Eye (tissue), 1 donor: ENCODE measurements at regions not wholly inside any gene's neighbourhood (a gene's known extent, or its start where the extent isn't known, plus 50 kb on each side); places are given as distances from the start of the nearest gene placed in this dataset.
"Not testable (repeated sequence)": the region's sequence is repeated elsewhere in the genome, so short reads cannot be mapped to it uniquely, and the experiment has no call there.

Source experiments
- DNase-seq: peaks from one replicate; pipeline ENCODE4 v3.0.0-alpha.2; 2015

DNA sequence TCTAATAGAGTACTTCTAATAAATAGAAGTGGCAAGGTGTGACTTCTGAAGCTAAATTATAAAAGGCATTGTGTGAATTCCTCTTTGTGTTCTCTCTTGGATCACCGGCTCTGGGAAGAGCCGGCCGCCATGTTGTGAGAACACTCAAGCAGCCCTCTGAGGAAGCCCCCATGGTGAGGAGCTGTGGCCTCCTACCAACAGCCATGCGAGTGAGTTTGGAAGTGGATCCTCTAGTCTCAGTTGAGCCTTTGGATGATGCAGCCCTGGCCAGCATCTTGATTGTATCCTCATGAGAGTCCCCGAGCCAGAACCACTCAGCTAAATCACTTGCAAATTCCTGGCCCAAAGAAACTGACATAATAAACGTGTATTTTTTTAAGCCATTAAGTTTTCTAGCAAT, 94.5 kb upstream of the CARD11 start:
- no peak for DNase-seq

DNA sequence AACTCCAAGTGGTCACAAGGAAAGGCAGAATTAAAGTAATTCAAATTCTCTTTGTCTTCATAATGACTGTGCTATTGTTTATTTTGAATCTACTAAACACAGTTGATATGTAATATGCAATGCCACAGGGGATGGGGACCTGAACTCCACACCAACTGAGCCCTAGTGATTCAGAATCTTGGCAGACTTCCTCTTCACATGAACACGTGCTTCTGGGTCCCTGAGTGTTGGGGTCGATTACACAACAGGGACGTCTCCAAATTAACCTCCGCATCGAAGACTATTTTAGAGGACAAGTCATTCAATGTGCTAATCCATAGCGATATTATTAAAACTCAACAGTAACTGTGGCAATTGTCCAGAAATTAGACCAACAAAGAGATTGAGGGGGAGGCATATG, 95.3 kb upstream of the CARD11 start:
- DNase-seq: no peak

DNA sequence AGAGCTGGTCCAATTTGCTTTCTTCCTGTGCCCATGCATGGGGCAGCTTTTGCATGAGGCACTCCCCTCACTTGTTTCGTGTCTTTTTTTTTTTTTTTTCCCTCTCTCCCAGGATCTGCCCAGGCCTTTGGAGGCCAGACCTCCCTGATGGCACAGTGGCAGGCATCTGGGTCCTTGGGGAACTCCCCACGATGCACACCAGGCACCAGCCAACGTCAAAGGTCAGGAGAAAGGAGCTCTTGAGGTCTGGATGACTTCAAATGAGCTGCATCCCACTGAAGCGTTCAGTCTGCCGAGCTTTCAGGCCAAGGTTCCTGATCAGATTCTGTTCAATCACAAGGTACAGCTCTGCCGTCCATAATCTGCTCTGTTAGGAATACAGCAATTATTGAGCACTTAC, 97.2 kb upstream of the CARD11 start:
- DNase-seq: no peak

DNA sequence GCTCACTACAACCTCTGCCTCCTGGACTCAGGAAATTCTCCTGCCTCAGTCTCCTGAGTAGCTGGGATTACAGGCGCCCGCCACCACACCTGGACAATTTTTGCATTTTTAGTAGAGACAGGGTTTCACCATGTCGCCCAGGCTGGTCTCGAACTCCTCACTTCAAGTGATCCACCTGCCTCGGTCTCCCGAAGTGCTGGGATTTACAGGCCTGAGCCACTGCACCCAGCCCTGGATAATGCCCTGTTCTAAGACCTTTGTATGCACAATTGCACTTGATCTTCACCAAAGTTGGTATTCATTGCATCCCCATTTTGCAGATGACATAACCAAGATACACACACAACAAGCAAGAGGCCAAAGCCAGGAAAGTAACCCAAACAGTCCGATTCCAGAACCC, 97.7 kb upstream of the CARD11 start:
- DNase-seq: no peak

DNA sequence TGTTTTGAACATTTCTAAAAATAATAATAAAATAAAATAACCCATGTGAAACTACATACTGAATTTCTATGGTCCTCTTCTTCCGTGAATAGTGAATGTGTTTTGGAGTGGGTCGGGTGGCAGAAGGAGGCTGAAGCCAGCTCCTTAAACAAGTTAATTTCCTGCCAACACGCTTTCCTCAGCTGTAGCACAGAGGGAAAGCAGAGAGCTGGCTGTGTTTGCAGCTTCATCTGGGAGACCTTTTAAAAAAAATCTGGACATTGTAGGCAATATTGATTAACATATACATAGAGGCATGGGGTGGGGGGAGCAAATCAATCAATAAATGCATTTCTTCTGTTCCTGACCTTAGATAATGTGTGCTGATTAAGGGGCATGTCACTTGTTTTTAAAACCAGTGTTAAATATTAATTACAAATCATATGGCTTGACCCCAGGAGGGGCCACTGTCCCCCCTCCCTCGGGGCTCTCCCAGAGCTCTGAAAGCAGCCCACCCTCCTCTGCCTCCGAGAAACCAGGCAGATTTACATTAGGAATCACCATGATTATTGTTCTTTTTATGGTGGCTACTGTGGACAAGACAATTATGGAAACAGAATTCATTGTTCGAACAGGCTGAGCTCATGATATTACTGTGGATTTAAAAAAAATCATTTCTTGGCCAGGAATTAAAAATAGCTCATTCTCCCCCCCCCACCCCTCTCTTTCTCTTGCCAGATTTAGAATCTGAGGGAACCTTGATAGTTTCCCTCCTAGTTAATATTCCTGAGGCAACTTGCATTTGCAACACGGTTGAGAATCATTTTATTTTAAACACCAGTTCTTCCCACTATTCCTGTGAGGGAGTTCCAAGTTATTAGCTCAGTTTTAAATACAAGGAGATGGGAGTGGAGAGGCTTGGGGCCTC, 100.5 kb upstream of the CARD11 start:
- peak; percentile 37 for DNase-seq

DNA sequence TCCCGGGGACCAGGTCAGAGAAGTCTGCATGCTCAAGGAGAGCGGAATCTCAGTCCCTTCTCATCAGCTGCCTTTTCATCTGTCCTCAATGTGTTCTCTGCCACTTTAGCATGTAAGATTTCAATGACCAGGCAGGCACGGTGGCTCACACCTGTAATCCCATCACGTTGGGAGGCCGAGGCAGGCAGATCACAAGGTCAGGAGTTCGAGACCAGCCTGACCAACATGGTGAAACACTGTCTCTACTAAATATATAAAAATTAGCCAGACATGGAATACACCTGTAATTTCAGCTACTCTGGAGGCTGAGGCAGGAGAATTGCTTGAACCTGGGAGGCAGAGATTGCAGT, 101.1 kb upstream of the CARD11 start:
- DNase-seq: not testable (repeated sequence)

DNA sequence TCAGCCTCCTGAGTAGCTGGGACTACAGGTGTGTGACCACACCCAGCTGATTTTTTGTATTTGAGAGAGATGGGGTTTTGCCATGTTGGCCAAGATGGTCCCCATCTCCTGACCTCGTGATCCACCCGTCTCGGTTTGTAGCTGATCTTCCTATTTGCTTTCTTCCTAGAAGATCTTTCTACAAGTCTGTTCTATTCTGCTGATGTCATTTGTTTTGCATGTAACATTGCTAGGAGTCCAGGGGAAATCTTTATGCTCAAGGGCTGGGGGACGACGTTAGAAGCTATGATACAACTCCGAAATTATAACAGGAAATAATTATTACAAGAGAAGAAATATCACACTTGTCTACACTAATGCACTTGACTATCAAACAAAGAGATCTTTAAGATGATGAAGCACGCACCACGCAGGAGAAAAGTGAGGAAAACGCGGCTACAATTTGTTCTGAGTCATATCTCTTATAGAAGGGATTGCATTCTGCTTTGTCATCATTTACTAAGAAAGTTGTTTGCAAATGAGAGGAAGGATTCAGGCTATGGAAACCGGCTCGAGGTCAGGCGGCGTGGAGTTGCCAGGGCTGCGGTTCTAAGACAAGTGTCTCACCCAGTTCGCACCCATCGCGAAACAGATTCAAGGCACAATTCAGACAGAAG, 103.0 kb upstream of the CARD11 start:
- DNase-seq: no peak

DNA sequence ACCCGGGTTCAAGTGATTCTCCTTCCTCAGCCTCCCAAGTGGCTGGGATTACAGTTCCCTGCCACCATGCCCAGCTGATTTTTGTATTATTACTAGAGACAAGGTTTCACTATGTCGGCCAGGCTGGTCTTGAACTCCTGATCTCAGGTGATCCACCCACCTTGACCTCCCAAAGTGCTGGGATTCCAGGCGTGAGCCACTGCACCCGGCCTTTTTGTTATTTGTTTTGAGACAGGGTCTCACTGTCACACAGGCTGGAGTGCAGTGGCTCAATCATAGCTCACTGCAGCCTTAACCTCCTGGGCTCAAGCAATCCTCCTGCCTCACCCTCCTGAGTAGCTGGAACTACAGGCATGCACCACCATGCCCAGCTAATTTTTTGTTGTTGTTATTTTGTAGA, 104.8 kb upstream of the CARD11 start:
- not testable (repeated sequence) for DNase-seq

DNA sequence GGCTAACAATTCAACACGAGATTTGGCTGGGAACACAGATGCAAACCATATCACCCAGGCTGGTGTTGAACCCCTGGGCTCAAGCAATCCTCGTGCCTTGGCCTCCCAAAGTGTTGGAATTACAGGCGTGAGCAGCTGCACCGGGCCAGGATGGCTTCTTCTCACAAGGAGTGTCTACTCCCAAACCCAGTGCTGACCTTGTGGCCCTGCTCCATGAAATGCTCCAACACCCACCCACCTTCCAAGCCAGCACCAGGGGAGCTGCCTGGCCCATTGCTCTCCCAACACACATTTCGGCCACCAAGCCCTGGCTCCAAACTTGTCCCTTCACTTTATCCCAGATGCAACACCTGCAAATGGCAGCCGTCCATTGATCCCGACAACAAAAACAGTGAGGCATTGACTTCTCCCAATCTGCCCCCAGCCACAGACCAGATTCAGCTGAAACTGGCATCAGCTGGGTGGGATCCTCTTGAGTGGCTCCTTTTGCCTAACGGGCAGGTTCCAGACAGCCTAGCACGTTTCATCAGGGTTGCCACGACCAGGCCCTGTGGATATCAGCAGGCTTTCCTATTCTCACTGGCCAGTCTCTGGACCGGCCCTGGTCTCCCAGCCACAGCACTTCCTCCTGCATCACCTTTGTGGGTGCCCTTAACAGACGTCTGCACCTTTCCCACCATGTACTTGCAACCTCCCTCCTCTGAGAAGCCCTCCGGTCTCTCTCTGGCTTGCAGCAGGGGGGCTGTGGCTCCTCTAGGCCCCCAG, 105.7 kb upstream of the CARD11 start:
- DNase-seq: no peak

DNA sequence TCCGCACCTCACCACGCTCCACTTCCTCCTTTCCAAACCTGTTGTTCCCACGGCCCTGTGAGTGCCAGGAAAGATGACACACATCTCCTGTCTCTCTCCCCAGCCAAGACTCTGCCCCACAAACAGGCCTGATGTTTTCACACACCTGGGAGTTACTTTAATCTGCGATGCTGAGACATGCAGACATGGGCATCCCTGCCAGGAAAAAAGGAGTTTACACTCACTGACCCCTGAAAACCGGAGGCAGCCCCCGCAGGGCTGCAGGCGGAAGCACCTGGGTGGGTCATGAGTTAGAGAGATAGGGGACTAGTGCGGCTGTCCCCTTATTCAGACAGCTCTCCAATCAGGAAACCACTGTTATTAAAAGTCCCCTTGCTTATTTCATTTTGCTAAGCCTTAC, 106.4 kb upstream of the CARD11 start:
- DNase-seq: no peak

DNA sequence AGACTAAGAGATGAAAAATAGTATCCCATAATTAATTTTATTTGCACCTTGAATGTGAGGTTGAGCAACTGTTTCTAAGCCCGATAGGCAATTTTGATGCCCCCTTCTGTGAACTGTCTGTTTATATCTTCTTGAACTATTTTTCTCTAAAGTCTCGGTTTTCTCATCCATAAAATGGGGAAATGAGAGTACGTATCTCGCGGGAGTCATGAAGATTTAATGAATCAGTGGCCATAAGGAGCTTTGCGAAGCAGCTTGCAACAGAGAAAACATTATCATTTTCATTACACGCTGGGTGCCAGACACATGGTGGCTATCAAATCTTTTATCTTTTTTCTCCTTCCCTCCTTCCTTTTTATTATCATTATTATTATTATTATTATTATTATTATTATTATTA, 108.1 kb upstream of the CARD11 start:
- no peak for DNase-seq

DNA sequence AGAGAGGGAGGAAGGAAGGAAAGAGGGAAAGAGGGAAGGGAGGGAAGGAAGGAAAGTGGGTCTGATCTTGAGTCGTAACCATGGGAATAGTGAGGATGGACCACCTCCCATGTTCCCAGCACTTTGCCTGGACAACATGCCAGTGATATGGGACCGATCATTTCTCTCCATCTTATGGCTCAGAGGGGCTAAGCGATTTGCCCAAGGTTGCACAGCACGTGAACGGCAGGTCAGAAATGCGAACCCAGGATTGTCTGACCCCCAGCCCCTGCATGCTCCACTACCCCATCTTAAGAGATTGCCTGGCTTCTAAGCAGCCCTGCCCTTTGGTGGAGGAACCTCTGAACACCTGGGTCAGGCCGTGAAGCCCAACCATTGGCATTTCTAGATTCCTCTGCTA, 109.0 kb upstream of the CARD11 start:
- DNase-seq: no peak

DNA sequence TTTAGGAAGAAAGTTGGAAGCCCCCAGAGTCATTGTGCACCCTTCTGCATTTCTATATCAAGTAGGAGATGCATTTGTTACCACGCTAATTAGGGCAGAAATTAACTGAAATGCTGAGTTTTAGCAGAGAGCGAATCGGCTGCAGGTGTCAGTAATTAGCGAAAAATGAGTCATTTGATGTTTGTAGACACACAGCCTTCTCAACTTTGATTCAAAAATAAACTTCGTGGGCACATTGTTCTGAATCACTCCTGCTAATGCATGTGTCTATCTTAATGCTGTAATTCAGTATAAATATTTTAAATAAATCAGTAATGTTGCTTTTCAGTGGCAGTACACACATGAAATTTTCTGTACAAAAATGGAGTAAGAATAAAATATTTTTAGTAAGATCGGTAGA, 109.5 kb upstream of the CARD11 start:
- DNase-seq: no peak

DNA sequence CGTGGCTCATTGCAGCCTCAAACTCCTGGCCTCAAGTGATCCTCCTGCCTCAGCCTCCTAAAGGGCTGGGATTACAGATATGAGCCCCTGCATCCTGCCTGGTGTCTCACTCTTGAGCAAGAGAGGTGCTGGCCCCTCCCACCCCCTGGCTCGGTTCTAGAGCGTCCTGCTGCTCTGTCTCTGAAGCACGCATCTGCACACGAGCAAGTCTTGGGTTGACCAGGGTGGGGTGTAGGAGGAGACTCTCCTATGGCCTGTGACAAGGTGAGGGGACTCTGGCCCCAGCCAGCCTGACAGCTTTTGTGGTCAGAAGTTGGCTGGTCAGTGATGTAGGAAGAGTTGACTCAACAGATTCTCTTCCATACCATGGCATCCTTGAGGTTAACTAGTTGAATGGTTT, 110.7 kb upstream of the CARD11 start:
- no peak for DNase-seq

DNA sequence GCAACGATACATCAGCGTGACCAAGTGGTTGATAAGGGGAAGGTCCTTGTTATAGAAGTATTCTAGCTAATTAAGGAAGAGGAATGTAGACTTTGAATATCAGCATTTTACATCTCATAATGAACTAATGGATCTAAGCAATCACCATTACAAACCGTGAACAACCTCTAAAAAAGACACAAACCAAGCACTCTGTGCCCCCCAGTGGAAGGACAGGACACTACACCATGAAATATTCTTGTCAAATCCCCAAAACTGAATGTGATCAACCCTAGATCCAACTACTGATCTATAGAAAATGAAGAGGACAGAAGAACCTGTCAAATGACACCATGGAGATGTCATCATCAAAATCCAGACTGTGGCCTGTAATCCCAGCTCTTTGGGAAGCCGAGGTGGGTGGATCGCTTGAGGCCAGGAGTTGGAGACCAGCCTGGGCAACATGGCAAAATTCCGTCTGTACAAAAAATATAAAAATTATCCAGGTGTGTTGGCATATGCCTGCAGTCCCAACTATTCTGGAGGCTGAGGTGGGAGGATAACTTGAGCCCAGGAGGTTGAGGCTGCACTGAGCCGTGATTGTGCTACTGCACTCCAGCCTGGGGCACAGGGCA, 111.3 kb upstream of the CARD11 start:
- DNase-seq: peak; percentile 49

DNA sequence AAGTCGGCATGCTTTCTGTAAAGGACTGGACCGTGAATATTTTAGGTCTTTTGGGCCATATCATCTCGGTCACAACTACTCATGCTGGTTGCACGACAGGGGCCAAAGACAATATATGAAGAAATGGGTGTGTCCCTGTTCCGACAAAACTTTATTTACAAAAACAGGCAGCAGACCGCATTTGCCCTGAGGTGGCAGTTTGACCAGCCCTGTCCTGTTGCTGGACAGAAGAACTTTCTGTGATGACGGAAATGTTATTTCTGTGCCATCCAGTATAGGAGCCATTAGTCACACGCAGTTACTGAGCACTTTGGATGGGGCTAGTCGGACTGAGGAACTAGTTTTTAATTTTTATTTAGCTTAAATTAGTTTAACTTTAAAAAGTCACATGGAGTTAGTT, 112.8 kb upstream of the CARD11 start:
- DNase-seq: no peak

DNA sequence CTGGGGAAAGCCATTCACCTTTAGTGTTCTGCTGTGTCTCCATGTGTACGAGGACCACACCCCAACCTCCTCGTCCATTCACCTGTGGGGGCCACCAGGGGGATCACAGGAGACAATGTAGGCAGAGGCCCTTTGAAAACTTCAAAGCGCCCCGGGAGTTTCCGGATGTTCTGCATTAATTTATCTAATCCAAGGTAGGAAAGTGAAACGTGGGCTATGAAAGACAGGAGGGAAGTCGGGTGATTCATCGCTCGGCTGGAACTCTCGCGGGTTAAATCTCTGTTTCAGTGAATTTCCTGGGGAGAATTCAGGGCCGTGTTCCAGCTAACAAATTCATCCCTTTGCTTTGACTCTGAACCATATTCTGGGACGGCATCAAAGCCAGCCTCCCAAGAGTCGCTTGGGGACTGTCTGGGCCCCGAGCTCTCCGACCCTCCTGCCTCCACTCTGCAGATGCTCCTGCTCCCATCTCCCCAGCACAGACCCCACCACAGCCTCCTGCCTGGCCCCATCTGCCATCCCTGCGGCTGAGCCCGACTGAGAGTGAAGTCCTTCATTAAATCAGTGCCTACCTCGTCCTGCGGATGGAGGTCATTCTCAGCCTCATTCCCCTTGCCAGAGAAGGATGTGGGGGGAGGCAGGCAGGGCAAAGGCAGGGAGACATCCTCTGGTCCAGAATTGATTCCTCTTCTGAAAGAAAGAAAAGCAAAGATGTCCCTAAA, 114.1 kb upstream of the CARD11 start:
- DNase-seq: no peak

DNA sequence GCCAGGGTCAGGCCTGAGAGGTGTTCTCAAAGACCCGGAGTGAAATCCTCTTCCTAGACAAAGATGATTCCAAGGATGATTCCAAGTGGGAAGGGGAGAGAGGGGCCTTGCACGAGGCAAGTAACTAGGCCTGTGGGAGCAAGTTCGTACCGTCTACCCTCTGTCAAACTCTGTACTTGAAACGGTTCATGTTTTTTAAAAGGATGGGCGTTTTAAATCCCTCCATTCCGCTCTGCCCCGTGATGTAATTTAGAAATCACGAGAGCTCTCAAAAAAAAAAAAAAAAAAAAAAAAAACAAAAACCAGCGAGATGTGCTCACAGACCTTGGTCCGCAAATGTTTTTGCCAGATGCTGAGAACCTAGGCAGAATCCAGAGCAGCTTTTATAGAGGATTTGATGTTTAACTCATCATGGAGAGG, 114.7 kb upstream of the CARD11 start:
- DNase-seq: no peak

DNA sequence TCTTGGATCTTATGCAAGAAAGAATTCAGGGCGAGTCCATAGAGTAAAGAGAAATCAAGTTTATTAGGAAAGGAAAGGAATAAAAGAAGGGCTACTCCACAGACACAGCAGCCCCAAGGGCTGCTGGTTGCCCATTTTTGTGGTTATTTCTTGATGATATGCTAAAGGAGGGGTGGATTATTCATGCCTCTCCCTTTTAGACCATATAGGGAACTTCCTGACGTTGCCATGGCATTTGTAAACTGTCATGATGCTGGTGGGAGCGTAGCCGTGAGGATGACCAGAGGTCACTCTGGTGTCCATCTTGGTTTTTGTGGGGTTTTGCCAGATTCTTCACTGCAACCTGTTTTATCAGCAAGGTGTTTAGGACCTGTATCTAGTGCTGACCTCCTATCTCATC, 115.4 kb upstream of the CARD11 start:
- no peak for DNase-seq

DNA sequence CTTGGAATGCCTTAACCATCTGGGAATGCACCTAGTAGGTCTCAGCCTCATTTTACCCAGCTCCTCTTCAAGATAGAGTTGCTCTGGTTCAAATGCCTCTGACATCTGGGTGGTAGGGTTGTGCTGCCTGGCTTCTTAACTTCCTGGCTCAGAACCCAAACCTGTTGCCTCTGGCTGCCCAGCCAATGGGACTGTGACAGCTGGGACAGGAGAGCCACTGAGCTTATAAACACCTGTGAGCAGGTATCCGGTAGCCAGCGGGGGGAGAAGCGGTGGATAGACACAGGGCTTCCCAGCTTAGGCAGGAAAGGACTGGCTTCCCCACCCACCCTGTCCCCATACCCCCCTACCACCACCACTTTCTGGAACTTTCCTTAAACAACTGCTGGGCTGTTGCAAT, 115.8 kb upstream of the CARD11 start:
- no peak for DNase-seq

DNA sequence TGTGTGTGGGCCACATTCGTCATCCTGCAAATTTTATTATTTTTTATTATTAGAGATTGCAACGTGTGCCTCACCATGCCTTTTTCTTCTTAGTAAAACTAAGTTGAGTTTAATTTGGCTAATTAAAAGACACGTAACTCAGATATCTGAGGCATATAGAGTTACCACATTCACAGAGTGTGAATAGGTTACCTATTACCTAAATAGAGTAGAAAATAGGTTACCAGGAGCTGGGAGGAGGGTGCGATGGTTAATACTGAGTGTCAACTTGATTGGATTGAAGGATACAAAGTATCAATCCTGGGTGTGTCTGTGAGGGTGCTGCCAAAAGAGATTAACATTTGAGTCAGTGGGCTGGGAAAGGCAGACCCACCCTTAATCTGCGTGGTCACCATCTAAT, 116.3 kb upstream of the CARD11 start:
- DNase-seq: not testable (repeated sequence)

DNA sequence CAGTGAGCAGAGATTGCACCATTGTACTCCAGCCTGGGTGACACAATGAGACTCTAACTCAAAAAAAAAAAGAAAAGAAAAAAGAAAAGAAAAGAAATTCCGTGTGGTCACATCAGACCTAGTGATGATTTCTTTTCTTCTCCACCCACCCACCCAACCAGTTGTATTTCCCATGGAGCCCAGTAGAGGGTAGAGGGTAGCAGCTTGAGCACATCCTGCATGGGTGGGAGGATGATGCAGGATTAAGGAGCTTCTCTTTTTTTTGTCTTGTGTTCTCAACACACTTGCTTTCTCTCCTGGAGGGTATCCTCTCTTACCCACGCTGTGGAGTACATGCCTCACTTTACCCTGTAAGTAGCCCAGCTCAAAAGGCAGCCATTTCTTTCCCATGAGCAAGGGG, 118.6 kb upstream of the CARD11 start:
- DNase-seq: no peak

DNA sequence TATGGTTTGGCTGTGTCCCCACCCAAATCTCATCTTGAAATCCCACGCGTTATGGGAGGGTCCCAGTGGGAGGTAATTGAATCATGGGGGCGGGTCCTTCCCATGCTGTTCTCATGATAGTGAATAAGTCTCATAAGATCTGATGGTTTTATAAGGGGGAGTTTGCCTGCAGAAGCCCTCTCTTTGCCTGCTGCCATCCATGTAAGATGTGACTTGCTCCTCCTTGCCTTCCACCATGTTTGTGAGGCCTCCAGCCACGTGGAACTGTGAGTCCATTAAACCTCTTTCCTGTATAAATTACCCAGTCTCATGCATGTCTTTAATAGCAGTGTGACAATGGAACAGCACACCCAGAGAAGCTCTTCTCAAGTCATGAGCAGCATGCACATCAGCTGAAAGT, 119.1 kb upstream of the CARD11 start:
- not testable (repeated sequence) for DNase-seq
